ENCODE measurements at regions not wholly inside any gene's neighbourhood (a gene's known extent, or its start where the extent isn't known, plus 50 kb on each side); places are given as distances from the start of the nearest gene placed in this dataset.

GRCh38 chr9:13484186-13484585 is 204.7 kb upstream of the MPDZ start:
- Mint-ChIP-seq H3K4me3 (no peak overlapping the region), H3K27me3 (no peaks in the 10 kb centered on the region), H3K4me1 (peaks cover 0 to 4% (median 0%) of the 10 kb centered on the region in 3 donors), H3K9me3 (peaks cover 0 to 4% (median 3%) of the 10 kb centered on the region in 3 donors), H3K27ac (no peak overlapping the region), H3K36me3 (no peaks in the 10 kb centered on the region)

- peaks cover 3 to 8% (median 3%) of the 10 kb centered on the region in 3 donors for H3K9me3 Mint-ChIP-seq
- H3K4me1 Mint-ChIP-seq: peaks cover 0 to 4% (median 0%) of the 10 kb centered on the region in 3 donors
- H3K27me3 Mint-ChIP-seq: no peaks in the 10 kb centered on the region
- H3K4me3 Mint-ChIP-seq: no peak overlapping the region
- H3K27ac Mint-ChIP-seq: no peak overlapping the region
- H3K36me3 Mint-ChIP-seq: no peaks in the 10 kb centered on the region
Observed at GRCh38 chr9:13481274-13481673, 201.8 kb upstream of the MPDZ start.

DNA sequence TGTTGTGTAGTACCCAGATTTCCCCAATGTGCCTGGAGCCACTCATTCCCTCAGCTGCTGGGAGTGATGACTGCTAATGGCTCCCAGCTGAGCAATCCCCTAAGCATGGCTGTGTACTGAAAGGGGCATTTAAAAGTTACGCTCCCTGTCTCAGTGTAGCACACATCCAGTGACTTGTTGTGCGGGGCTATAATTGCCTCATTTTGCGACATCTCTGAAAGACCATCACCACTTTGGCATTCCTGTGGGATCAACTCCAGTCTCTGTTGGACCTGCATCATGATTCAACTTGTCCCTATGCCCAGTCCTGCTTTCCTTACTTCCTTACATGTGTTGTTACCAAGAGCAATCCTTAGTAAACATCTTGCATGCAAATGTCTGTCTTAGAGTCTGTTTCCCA is 201.2 kb upstream of the MPDZ start:
- Mint-ChIP-seq H3K27me3 (no peaks in the 10 kb centered on the region), H3K4me1 (peaks cover 0 to 4% (median 0%) of the 10 kb centered on the region in 3 donors)

DNA sequence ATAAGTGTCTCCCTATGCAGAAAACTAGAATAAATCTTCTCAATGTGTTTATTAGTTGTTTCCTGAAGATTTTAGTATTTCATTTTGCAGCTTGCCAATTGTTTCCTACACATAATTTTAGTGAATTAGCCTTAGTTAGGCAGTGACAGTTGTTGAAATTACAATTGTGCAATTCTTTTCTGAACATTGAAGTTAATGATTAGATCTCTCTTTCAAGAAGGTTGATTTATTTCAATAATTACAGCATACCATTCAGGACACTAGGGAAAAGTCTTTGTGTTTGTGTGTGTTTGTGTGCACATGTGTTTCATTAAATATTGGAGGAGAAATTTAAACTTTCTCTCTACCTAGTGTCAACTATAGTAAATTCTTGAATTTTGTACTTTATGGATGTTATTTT is 199.6 kb upstream of the MPDZ start:
- H3K9me3 Mint-ChIP-seq: peaks cover 3 to 14% (median 7%) of the 10 kb centered on the region in 3 donors
- H3K27me3 Mint-ChIP-seq: no peaks in the 10 kb centered on the region
- no peaks in the 10 kb centered on the region for H3K36me3 Mint-ChIP-seq
- peaks cover 0 to 4% (median 0%) of the 10 kb centered on the region in 3 donors for H3K4me1 Mint-ChIP-seq
- no peak overlapping the region for H3K27ac Mint-ChIP-seq
- no peak overlapping the region for H3K4me3 Mint-ChIP-seq

More for the DNA sequence above, 201.2 kb upstream of the MPDZ start:
- Mint-ChIP-seq H3K27ac (no peak overlapping the region), H3K4me3 (no peak overlapping the region), H3K36me3 (no peaks in the 10 kb centered on the region), H3K9me3 (peaks cover 2 to 12% (median 3%) of the 10 kb centered on the region in 3 donors)

- Mint-ChIP-seq H3K27ac (no peak overlapping the region), H3K27me3 (no peaks in the 10 kb centered on the region), H3K4me1 (peaks cover 0 to 4% (median 0%) of the 10 kb centered on the region in 3 donors), H3K4me3 (no peak overlapping the region), H3K9me3 (peaks cover 3 to 15% (median 7%) of the 10 kb centered on the region in 3 donors), H3K36me3 (no peaks in the 10 kb centered on the region)
Observed at GRCh38 chr9:13478639-13479038, 199.1 kb upstream of the MPDZ start.

DNA sequence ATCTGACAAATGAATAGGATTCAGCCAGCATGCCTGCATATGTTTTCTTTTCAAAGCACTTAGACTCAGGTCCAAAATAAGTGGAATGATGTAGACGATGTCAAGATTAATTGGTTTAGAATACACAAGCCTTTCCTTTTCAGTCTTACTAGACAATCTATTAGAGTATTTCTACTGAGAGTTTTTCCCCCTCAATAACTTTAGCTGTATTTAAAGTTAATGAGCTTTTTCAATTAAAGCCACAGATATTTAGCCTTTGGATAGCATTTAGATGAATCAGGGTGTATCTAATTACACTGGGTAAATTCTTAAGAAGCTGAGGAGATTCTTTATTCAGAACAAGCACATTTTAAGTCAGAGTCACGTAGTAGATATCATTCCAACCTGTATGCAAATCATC is 198.7 kb upstream of the MPDZ start:
- H3K36me3 Mint-ChIP-seq: no peaks in the 10 kb centered on the region
- H3K4me1 Mint-ChIP-seq: no peaks in the 10 kb centered on the region
- H3K9me3 Mint-ChIP-seq: peaks cover 3 to 15% (median 7%) of the 10 kb centered on the region in 3 donors
- no peak overlapping the region for H3K27ac Mint-ChIP-seq
- no peak overlapping the region for H3K4me3 Mint-ChIP-seq
- no peaks in the 10 kb centered on the region for H3K27me3 Mint-ChIP-seq

- Mint-ChIP-seq H3K4me1 (no peaks in the 10 kb centered on the region), H3K36me3 (no peaks in the 10 kb centered on the region), H3K4me3 (no peak overlapping the region), H3K27me3 (no peaks in the 10 kb centered on the region), H3K27ac (no peak overlapping the region), H3K9me3 (peaks cover 0 to 21% (median 6%) of the 10 kb centered on the region in 3 donors)
Observed at GRCh38 chr9:13470836-13471235, 191.3 kb upstream of the MPDZ start.

- Mint-ChIP-seq H3K27ac (no peak overlapping the region), H3K4me1 (no peaks in the 10 kb centered on the region), H3K36me3 (peaks cover 2% of the 10 kb centered on the region), H3K27me3 (no peaks in the 10 kb centered on the region), H3K4me3 (no peak overlapping the region), H3K9me3 (peaks cover 0 to 14% (median 5%) of the 10 kb centered on the region in 3 donors)
Observed at GRCh38 chr9:13467157-13467556, 187.7 kb upstream of the MPDZ start.

DNA sequence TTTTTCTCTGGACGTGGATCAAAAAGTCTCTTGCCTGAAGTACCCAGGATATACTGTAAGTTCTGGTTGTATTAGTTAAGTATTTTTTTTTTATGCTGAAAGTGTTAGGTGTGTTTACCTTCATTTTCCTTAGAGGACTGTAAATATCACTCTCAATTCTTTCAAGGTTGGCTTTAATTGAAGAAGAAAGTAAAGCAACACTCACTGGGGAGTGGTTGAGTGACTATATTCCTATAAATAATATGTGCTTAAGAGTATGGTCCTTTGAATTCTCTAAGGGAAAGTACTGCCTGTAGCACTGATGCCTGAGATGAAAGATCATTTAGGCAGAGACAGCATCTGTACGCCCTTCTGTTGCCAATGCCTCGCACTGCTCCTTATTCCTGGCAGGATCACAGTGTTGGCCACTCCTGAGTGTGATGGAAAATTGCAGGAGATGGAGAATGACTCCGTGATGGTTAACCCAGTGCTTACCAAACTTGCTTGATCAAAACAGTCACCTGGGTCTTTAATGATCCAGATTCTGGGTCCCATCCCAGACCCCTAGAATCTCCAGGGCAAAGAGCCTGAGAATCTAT is 182.0 kb upstream of the MPDZ start:
- H3K27ac Mint-ChIP-seq: no peak overlapping the region
- H3K4me3 Mint-ChIP-seq: no peak overlapping the region
- H3K36me3 Mint-ChIP-seq: peaks cover 2% of the 10 kb centered on the region
- H3K27me3 Mint-ChIP-seq: no peaks in the 10 kb centered on the region
- peaks cover 2 to 11% (median 6%) of the 10 kb centered on the region in 3 donors for H3K9me3 Mint-ChIP-seq
- H3K4me1 Mint-ChIP-seq: no peaks in the 10 kb centered on the region

DNA sequence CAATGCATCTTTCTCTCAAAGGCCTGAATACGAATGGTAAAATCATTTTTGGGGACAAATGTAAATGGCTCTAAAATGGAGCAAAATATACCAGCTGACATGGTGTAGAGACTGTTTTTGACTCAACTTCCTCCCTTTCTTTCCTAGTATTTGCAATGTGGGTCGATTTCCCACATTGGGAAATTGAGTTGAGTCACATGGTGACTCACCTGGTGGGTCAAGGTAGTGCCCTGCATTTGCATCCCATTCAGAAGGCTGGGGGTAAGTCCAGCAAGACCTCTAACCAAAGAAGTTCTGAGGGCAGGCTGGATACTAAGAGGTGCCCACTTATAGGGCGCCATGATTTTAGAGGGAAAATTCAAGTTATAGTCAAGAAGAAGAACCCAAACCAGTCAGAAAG is 179.6 kb upstream of the MPDZ start:
- Mint-ChIP-seq H3K9me3 (peaks cover 2 to 10% (median 4%) of the 10 kb centered on the region in 3 donors), H3K4me1 (no peaks in the 10 kb centered on the region), H3K4me3 (no peak overlapping the region), H3K36me3 (peaks cover 2% of the 10 kb centered on the region), H3K27me3 (no peaks in the 10 kb centered on the region), H3K27ac (no peak overlapping the region)

DNA sequence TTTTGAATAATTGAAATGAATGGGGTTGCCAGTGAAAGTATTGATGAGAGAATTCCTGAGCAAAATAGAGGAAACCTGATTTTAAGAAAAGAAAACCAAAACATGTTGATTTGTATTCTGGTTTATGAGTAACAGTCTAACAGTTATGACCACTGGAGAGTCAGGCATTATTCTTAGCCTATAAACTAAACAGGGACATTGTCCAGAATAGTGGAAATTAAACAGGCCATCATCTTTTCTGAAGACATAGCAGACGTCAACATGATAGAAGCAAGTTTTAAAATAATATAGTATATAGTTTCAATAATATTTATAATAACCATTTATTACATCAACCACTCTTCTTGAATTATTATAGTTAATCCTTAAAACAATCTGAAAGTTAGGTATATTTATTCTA is 178.3 kb upstream of the MPDZ start:
- Mint-ChIP-seq H3K9me3 (peaks cover 2 to 10% (median 4%) of the 10 kb centered on the region in 3 donors), H3K4me3 (no peak overlapping the region), H3K27me3 (no peaks in the 10 kb centered on the region), H3K27ac (no peak overlapping the region), H3K36me3 (peaks cover under 1% of the 10 kb centered on the region), H3K4me1 (no peaks in the 10 kb centered on the region)

- H3K27ac Mint-ChIP-seq: no peak overlapping the region
- no peaks in the 10 kb centered on the region for H3K36me3 Mint-ChIP-seq
- no peaks in the 10 kb centered on the region for H3K9me3 Mint-ChIP-seq
- H3K27me3 Mint-ChIP-seq: no peaks in the 10 kb centered on the region
- H3K4me3 Mint-ChIP-seq: no peak overlapping the region
- no peaks in the 10 kb centered on the region for H3K4me1 Mint-ChIP-seq
Observed at GRCh38 chr9:13450723-13451122, 171.2 kb upstream of the MPDZ start.

- Mint-ChIP-seq H3K9me3 (no peaks in the 10 kb centered on the region), H3K4me1 (no peaks in the 10 kb centered on the region)
Observed at GRCh38 chr9:13448482-13448881, 169.0 kb upstream of the MPDZ start.

DNA sequence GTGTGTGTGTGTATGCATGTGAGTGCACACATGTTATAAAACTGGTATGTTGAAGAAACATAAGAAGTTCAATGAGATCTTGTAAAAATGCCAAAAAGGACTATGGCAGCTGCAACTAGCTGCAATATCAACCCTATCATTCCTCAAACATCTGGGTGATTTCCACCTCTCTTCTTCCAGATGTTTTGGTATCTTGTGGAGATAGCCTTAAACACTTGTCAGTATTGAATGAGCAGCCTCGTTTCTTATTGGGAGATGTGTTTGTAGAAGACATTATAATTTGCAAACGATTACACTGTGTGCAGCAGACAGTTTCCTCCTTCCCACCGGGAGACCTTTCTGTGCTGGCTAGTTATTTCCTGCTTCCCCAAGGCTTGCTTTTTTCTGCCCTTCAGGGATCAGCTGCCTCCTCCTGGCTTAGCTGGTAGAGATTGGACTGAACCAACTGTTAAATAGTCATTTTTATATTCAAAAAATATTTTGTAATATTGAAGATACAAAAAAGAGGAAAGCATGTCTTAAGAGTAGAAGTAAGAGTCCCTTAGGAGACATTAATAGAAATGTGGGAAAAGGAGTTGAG is 168.4 kb upstream of the MPDZ start:
- H3K4me3 Mint-ChIP-seq: peak overlapping the region in 1 of 4 donors; percentile 15
- no peaks in the 10 kb centered on the region for H3K36me3 Mint-ChIP-seq
- H3K4me1 Mint-ChIP-seq: no peaks in the 10 kb centered on the region
- H3K27me3 Mint-ChIP-seq: no peaks in the 10 kb centered on the region
- no peaks in the 10 kb centered on the region for H3K9me3 Mint-ChIP-seq
- H3K27ac Mint-ChIP-seq: no peak overlapping the region

More at GRCh38 chr9:13448482-13448881, 169.0 kb upstream of the MPDZ start:
- Mint-ChIP-seq H3K27me3 (no peaks in the 10 kb centered on the region), H3K4me3 (peak overlapping the region in 1 of 4 donors; percentile 15), H3K36me3 (no peaks in the 10 kb centered on the region), H3K27ac (no peak overlapping the region)

- Mint-ChIP-seq H3K27me3 (no peaks in the 10 kb centered on the region), H3K27ac (no peak overlapping the region), H3K4me3 (no peak overlapping the region), H3K4me1 (no peaks in the 10 kb centered on the region), H3K9me3 (peaks cover 0 to 2% (median 0%) of the 10 kb centered on the region in 3 donors), H3K36me3 (no peaks in the 10 kb centered on the region)
Observed at GRCh38 chr9:13446938-13447842, 167.7 kb upstream of the MPDZ start.
